ENCODE measurements at regions not wholly inside any gene's neighbourhood (a gene's known extent, or its start where the extent isn't known, plus 50 kb on each side); places are given as distances from the start of the nearest gene placed in this dataset.

- ATAC-seq = no peak
These were observed 101.3 kb downstream of the NUDT12 start for GRCh38 chr5:103461243-103461642.

- peak in 1 of 2 donors; percentile 17 for ATAC-seq
These were observed 104.0 kb downstream of the NUDT12 start for GRCh38 chr5:103458497-103459040.

GRCh38 chr5:103456476-103456875 lies 106.1 kb downstream of the NUDT12 start:
- ATAC-seq = no peak

GRCh38 chr5:103455796-103456195 lies 106.8 kb downstream of the NUDT12 start:
- ATAC-seq = no peak

GRCh38 chr5:103454770-103455169 lies 107.8 kb downstream of the NUDT12 start:
- no peak for ATAC-seq

- no peak for ATAC-seq
These were observed 109.9 kb downstream of the NUDT12 start for GRCh38 chr5:103452666-103453065.

- ATAC-seq = no peak
These were observed 110.5 kb downstream of the NUDT12 start for GRCh38 chr5:103452089-103452488.

GRCh38 chr5:103451261-103451660 lies 111.3 kb downstream of the NUDT12 start:
- no peak for ATAC-seq

GRCh38 chr5:103450333-103451061 lies 112.1 kb downstream of the NUDT12 start:
- ATAC-seq = no peak

- ATAC-seq = no peak
These were observed 115.8 kb downstream of the NUDT12 start for GRCh38 chr5:103446813-103447212.

GRCh38 chr5:103445426-103446035 lies 117.1 kb downstream of the NUDT12 start:
- ATAC-seq = no peak

GRCh38 chr5:103444333-103445038 lies 118.1 kb downstream of the NUDT12 start:
- ATAC-seq = no peak

GRCh38 chr5:103442750-103443149 lies 119.8 kb downstream of the NUDT12 start:
- ATAC-seq = no peak

GRCh38 chr5:103441523-103441922 lies 121.1 kb downstream of the NUDT12 start:
- ATAC-seq = no peak

GRCh38 chr5:103439007-103439406 lies 123.6 kb downstream of the NUDT12 start:
- ATAC-seq = no peak

GRCh38 chr5:103436656-103437055 lies 125.9 kb downstream of the NUDT12 start:
- no peak for ATAC-seq

GRCh38 chr5:103436112-103436511 lies 126.5 kb downstream of the NUDT12 start:
- ATAC-seq = no peak

- ATAC-seq = no peak
These were observed 127.3 kb downstream of the NUDT12 start for GRCh38 chr5:103435136-103435889.

- ATAC-seq = no peak
These were observed 128.5 kb downstream of the NUDT12 start for GRCh38 chr5:103434057-103434456.

- no peak for ATAC-seq
These were observed 129.4 kb downstream of the NUDT12 start for GRCh38 chr5:103433211-103433610.

- no peak for ATAC-seq
These were observed 133.7 kb downstream of the NUDT12 start for GRCh38 chr5:103428923-103429322.

- ATAC-seq = no peak
These were observed 134.1 kb downstream of the NUDT12 start for GRCh38 chr5:103428411-103428871.

- no peak for ATAC-seq
These were observed 135.3 kb downstream of the NUDT12 start for GRCh38 chr5:103427326-103427725.

Measured in activated CD4-positive, CD25-positive, alpha-beta regulatory T cell treated with anti-CD3 and anti-CD28 coated beads, Interleukin-2, amount 50 U/mL, for 24 hours (primary cell).